GM13976 (cell line): ENCODE measurements at regions not wholly inside any gene's neighbourhood (a gene's known extent, or its start where the extent isn't known, plus 50 kb on each side); places are given as distances from the start of the nearest gene placed in this dataset.

ENCODE experiments used
- DNase-seq: peaks from one replicate; pipeline ENCODE4 v3.0.0; 2012; ENCODE audit warnings: low spot score
- in situ Hi-C: fragments of 300-500 bp; cut with MboI; formaldehyde crosslinking; loops from one replicate; pipeline ENCODE4 v1.12.0; 2022; ENCODE audit warnings: low sequenced_read_pairs, mixed read lengths, inconsistent platforms; ENCODE audit not compliant: unreplicated experiment
- TF ChIP-seq, protein P1 (sequence below): IDR thresholded peaks from 2 replicates; pipeline ENCODE4 v1.5.1; 2012; ENCODE audit warnings: borderline replicate concordance, mild to moderate bottlenecking; ENCODE audit not compliant: insufficient read depth; ENCODE audit errors: extremely low read depth, missing control alignments, control extremely low read depth

DNA sequence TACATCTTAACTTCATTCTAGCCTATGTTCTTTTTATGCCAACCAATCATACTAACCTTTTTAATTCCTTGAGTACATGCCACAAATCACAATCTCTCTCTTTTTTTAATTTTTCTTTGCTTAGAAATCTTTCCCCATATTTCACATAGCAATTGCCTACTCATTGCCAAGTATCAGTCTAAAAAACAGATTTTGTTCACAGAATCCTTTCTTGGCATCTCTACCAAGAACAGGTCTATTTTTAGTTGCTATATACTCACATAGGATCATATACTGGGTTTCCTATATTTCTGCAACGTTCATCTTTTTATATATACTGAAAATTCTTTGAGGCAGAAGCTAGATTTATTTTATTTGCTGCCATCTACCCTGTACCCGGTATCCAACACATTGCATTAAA lies 292.1 kb downstream of the GASK1B start:
- TF ChIP-seq, protein P1, sequence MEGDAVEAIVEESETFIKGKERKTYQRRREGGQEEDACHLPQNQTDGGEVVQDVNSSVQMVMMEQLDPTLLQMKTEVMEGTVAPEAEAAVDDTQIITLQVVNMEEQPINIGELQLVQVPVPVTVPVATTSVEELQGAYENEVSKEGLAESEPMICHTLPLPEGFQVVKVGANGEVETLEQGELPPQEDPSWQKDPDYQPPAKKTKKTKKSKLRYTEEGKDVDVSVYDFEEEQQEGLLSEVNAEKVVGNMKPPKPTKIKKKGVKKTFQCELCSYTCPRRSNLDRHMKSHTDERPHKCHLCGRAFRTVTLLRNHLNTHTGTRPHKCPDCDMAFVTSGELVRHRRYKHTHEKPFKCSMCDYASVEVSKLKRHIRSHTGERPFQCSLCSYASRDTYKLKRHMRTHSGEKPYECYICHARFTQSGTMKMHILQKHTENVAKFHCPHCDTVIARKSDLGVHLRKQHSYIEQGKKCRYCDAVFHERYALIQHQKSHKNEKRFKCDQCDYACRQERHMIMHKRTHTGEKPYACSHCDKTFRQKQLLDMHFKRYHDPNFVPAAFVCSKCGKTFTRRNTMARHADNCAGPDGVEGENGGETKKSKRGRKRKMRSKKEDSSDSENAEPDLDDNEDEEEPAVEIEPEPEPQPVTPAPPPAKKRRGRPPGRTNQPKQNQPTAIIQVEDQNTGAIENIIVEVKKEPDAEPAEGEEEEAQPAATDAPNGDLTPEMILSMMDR, result no peak
- no peak for DNase-seq
- in situ Hi-C loops, result no loop called here

DNA sequence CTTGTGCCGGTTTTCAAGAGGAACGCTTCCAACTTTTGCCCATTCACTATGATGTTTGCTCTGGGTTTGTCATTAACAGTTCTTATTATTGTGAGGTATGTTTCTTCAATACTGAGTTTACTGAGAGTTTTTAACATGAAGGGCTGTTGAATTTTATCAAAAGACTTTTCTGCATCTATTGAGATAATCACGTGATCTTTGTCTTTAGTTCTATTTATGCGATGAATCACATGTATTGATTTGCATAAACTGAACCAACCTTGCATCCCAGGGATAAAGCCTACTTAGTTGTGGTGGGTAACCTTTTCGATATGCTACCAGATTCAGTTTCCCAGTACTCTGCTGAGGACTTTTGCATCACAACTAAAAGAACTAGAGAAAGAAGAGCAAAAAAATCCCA lies 318.0 kb downstream of the GASK1B start:
- in situ Hi-C loops, result no loop called here
- DNase-seq, result no peak
- TF ChIP-seq, protein P1, result no peak

DNA sequence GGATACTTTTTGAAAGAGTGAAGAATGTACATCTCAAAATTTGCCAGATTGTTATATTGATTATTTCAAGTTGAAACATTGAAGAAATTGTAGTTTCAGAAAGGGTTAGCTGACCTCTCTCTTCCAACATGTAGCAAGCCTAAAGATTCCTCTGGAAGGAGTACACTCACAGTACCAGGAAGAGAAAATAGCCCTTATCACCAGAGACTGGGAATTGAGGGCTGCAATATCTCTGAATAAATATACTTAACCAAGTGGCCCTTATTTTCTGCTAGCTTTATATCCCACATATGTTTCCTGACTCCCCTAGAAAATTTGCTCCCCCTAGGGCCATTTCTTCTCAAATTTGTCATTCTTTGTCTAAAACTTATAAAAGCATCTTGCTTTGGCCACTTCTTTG lies 332.2 kb downstream of the GASK1B start:
- TF ChIP-seq, protein P1, result no peak
- in situ Hi-C loops, result no loop called here
- DNase-seq, result no peak

DNA sequence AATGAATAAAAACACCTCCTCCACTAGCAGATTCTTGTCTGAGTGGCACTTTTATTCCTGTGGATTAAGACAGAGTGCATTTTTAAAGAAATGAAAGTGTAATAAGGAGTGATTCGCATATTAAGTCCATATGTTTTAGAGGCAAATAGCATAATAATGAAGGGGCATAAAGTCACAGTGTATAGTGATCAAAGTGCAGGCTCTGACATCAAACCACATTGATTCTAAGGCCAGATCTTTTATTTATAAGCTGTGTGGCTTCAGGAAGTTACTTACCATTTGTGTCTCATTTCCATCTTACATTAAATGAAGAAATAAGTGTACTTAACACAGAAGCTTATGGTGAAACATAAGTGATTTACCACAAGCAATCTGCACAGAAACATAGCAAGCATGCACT lies 332.8 kb downstream of the GASK1B start:
- TF ChIP-seq, protein P1, result no peak
- no peak for DNase-seq
- in situ Hi-C loops, result no loop called here

DNA sequence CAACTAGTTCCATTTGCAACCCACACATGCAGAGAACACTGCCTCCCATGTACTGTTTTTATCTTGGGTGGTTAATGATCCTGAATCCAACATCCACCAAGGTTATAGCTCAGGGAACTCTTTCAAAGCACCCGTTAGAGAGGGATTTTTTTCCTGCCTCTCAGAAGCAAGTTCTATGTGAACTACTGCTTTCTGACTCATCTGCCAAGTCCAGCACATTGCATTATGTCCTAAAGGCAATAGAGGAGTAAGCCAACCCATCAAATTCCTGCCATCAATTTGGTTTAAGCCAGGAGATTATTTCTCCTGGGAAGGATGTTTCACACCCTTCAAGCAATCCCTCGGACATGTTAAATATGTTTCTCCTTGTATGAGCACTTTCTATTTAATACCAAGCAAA lies 334.5 kb downstream of the GASK1B start:
- in situ Hi-C loops, result no loop called here
- no peak for DNase-seq
- TF ChIP-seq, protein P1, result no peak

DNA sequence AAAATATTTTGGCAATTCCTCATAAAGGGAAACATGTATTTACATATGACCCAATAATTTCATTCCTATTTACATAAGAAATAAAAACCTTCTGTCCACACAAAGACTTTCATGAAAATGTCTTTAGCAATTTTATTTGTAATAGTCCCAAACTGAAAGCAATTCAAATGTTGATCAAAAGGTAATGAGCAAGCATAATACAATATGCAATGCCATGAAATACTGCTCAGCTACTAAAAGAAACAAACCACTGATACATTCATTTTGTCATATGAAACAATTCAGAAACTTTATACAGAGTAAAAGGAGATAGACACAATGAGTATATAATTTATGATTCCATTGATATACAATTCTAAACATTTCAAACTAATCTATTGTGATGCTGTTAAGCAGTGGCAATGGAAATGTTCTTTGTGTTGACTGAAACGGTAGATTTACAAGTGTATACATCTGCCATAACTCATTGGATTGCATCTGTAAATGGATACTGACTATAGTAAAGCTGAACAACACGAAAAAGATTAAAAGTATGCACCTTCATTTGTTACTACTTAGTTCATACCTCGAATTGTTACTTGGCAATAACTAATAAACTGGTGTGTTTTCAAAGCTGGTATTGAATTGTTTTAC lies 335.6 kb downstream of the GASK1B start:
- in situ Hi-C loops, result no loop called here
- DNase-seq, result no peak

More for the DNA sequence above, 335.6 kb downstream of the GASK1B start:
- TF ChIP-seq, protein P1, result no peak
